ENCODE measurements at regions not wholly inside any gene's neighbourhood (a gene's known extent, or its start where the extent isn't known, plus 50 kb on each side); places are given as distances from the start of the nearest gene placed in this dataset.
"Not testable (repeated sequence)": the region's sequence is repeated elsewhere in the genome, so short reads cannot be mapped to it uniquely, and the experiment has no call there.

- ATAC-seq (no peak), DNase-seq (no peak)
- intact Hi-C loops (cut with DNase I) = no loop called here
Observed at GRCh38 chr10:113471241-113471996, 81.4 kb upstream of the HABP2 start.

DNA sequence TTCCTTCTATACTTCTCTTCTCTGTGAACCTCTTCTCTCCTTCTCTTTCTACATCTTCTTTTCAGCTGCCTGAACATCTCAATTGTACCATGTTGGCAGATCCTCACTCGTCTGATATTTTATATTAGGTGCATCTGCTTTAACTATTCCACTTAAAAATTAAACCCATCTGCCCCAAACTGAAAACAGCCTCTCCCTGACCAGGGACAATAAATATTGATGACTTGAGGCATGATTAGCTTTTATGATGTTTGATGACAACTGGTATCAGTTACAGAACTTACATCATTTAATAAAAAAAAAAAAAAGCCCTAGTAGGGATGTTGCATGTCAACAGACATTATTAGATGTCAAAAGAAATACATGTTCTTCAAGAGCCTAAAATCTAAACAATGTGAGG is 79.8 kb upstream of the HABP2 start:
- DNase-seq = no peak
- intact Hi-C loops (cut with DNase I) = no loop called here
- no peak for ATAC-seq

DNA sequence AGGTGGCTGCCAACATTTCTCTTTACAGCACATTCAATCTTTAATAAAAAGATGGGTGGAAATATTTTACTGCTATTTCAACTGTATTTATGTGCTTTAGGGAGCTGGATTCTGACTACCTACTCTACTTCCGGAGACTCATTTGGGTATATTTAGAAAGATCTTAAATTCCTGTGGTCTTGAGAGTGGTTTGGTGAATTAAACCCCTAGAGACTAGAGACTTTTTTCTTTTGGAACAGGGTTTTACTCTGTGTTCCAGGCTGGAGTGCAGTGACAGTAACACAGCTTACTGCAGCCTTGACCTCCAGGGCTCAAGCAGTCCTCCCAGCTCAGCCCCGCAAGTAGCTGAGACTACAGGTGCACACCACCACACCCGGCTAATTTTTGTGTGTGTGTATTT is 79.0 kb upstream of the HABP2 start:
- ATAC-seq = no peak
- intact Hi-C loops (cut with DNase I) = no loop called here
- no peak for DNase-seq

GRCh38 chr10:113474752-113475151 is 78.1 kb upstream of the HABP2 start:
- intact Hi-C loops (cut with DNase I) = no loop called here
- ATAC-seq = peak; percentile 61 to 68
- no peak for DNase-seq

DNA sequence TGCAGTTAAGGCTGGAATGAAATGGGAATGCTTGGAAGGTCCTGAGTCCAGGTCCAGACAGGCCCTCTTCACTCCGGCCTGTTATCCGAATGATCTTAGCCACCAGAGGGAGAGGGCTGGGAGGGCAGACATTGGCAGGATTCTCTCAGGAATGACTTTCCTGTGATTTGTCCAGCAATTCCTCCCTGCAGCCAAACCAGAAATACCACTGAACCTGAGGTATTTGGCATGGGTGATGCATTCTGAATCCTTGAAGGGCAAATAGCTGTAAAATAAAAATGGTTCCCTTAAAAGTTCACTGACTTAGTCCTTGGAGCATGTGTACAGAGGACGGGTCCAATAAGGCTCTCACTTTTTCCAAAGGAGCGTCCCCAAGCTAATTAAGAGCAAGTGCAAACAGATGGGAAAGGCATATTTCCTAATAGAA is 77.5 kb upstream of the HABP2 start:
- no peak for DNase-seq
- intact Hi-C loops (cut with DNase I) = no loop called here
- ATAC-seq = peak; percentile 50 to 58

GRCh38 chr10:113476191-113476590 is 76.7 kb upstream of the HABP2 start:
- ATAC-seq (peak; percentile 56 to 71), DNase-seq (no peak)
- intact Hi-C loops (cut with DNase I) = no loop called here

- DNase-seq (no peak), ATAC-seq (no peak)
- intact Hi-C loops (cut with DNase I) = no loop called here
Observed at GRCh38 chr10:113476673-113477072, 76.2 kb upstream of the HABP2 start.

DNA sequence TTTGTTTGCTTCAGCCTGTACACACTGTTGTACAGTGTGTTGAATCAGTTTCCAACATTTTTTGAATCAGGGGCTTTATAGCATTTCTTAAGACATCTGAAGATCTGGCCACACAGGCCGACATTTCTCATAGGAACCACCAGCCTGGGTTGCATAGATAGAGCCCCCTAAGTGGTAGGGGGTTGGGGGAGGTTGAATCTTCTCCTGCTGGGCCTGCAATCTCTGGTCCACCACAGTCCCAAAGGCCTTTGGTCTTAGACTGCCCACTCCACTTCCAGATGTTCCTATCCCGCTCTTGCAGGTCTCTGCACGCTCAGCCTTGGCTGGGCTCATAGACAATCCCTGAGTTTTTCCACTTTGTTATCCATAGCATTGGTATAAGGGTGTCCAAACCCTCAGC is 75.4 kb upstream of the HABP2 start:
- DNase-seq = no peak
- intact Hi-C loops (cut with DNase I) = no loop called here
- no peak for ATAC-seq

DNA sequence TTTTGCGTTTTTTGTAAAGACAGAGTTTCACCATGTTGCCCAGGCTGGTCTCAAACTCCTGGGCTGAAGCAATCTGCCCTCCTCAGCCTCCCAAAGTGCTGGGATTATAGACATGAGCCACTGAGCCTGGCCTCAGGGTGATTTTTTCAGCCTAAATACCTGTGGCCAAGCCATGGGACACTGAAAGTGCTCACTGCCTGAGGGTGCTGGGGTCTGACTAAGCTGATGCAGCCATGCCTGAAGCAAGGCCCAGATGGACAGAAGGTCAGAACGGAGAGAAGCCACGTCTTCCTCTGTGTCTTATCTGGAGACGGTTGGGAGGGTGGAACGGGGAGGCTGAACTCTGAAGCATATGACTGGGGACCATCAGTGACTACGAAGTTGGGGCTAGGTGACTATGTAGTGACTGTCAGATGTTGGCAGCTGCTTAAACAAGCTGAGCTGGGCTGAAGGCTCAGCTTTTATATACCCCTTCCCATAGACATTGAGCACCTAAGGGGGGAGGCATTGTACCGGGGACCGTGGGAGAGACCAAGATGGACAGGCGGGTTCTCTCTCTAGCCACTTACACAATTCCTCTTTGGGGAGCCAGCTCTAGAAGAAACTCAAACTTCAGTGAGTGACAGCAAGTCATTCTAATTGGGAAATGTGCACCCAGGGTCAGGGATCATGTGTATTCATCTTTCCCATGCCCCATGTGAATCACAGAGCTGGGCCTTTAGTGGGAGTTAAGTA is 73.3 kb upstream of the HABP2 start:
- no peak for DNase-seq
- no peak for ATAC-seq
- intact Hi-C loops (cut with DNase I) = no loop called here

GRCh38 chr10:113480081-113480360 is 72.8 kb upstream of the HABP2 start:
- ATAC-seq (no peak), DNase-seq (no peak)
- intact Hi-C loops (cut with DNase I) = no loop called here

- DNase-seq = no peak
- ATAC-seq = no peak
- intact Hi-C loops (cut with DNase I) = no loop called here
Observed at GRCh38 chr10:113480851-113481502, 71.9 kb upstream of the HABP2 start.

GRCh38 chr10:113484487-113484886 is 68.4 kb upstream of the HABP2 start:
- DNase-seq (no peak), ATAC-seq (no peak)
- intact Hi-C loops (cut with DNase I) = no loop called here

- no peak for DNase-seq
- intact Hi-C loops (cut with DNase I) = no loop called here
- no peak for ATAC-seq
Observed at GRCh38 chr10:113485736-113486135, 67.1 kb upstream of the HABP2 start.

- intact Hi-C loops (cut with DNase I) = no loop called here
- no peak for ATAC-seq
- DNase-seq = no peak
Observed at GRCh38 chr10:113486531-113486930, 66.3 kb upstream of the HABP2 start.

DNA sequence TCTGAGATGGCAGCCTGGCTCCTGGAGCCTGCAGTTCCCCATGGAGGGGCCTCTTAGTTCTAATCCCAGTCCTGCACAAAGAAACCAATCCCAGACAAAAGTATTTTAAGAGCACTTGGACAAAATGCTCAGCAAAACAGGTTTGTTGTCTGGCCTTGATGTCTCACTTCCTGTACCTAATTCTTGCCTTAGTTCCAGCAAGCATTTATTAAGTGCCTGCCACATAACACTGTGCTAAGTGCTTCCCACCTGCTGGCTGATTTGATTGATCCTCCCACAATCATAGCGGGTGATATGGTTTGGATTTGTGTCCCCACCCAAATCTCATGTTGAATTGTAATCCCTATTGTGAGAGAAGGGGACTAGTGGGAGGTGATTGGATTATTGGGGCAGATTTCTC is 65.7 kb upstream of the HABP2 start:
- intact Hi-C loops (cut with DNase I) = no loop called here
- ATAC-seq = no peak
- no peak for DNase-seq

DNA sequence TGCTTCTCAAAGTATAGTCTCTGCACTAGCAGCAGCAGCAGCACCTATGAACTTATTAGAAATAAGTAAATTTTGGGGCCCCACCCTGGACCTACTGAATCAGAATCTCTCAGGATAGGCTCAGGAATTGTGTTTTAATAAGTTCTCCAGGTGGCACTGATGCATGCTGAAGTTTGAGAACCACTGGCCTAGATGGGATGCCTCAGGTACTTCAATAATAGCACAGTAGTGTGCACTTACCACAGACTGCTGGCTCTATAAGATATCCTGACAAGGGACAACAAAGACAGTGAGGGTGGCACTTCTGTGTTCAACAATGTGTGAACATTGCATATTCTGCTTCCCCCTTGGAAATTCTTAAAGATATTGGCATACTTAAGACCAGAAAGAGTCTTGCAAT is 64.7 kb upstream of the HABP2 start:
- ATAC-seq (no peak), DNase-seq (no peak)
- intact Hi-C loops (cut with DNase I) = no loop called here

DNA sequence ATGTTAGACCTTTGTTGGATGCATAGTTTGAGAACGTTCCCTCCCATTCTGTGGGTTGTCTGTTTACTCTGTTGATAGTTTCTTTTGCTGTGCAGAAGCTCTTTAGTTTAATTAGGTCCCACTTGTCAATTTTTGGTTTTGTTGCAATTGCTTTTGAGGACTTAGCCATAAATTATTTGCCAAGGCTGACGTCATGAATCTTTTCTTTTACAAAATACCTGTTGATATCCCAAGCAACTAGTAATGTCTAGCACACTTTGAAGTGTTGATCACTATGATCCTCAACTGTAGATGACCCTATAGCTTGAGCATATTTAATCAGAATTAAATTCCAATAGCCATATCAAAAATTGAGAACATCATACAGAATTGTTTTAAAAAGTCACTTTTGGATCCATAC is 63.3 kb upstream of the HABP2 start:
- ATAC-seq; DNase-seq; intact Hi-C loops (cut with DNase I): not testable (repeated sequence)

DNA sequence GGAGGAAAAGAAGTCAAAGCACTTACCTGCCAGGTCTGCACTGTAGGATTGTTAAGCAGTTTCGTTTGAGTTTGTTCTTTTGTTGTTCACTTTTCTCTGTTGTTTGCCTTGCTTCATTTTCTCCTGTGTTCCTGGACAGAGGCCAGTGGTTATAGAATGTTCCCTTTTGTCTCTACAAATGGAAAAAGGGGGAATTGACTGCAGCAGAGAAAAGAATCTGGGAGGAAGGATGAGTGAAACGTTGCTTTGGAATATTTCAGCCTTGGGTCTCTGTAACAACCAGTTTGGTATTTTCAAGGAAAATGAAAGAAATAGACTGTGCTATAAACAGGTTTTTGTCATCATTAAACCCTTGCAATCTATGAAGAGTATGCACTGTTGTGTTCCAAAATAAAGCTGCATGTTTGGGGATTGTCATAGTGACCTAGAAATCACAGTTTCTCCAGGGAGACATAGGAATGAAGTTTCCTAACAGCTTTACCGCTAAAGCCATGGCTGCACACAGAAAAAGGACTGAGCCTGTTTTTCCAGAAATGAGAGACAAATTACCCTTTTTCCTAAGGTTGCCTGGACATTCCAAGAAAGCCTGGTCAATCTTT is 60.8 kb upstream of the HABP2 start:
- intact Hi-C loops (cut with DNase I) = no loop called here
- ATAC-seq (peak; percentile 64 to 76), DNase-seq (no peak)

DNA sequence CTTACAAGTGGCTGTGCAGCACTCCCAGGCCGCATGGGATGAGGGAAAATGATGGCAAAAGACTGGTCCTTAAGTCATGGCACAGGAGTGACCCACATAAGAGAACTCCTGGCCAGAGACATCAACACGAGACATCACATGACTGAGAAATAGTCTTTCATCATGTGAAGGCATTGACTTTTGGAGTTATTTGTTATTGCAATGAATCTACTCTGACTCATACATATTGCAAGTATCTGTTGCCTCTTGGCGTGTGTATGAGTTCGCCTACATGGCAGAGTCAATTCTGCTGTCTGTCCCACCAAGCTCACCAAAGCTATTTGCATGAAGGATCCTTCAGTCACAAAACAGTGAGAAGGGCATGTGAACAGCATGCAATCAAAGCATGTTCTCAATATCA is 59.7 kb upstream of the HABP2 start:
- ATAC-seq (peak in 1 of 2 donors; percentile 27), DNase-seq (no peak)
- intact Hi-C loops (cut with DNase I) = no loop called here

DNA sequence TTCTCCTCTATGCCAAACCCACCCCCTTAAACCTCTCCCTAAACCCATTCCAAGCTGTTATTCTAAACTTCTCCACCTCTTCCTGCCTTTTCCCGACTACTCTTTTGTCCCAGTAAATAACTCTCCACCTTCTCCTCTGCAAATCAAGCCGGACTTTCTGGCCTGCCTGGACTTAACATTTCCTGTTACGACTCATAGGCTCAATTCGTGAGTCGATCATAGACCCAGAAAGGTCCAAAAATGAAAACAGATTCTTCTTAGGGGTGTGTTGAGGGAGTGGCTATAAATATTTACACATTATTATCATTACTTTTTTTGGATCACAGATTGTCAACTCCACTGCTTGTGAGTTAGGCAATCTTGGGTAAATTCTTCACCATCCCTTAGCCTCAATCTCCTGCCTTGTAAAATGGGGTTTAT is 59.0 kb upstream of the HABP2 start:
- ATAC-seq = no peak
- DNase-seq = no peak
- intact Hi-C loops (cut with DNase I) = no loop called here
